H9 (cell line): ENCODE measurements at regions not wholly inside any gene's neighbourhood (a gene's known extent, or its start where the extent isn't known, plus 50 kb on each side); places are given as distances from the start of the nearest gene placed in this dataset.

Experiments used
- DNase-seq: peaks from one replicate; pipeline ENCODE4 v3.0.0-alpha.2; 2017
- H2AFZ ChIP-seq: one replicate; pipeline ENCODE4 v1.6.1; 2013; ENCODE audit warnings: mild to moderate bottlenecking, low read length, control low read depth, moderate library complexity
- H2AK5ac ChIP-seq: 2 replicates; pipeline ENCODE4 v1.6.1; 2013; ENCODE audit warnings: low read length, control low read depth, mixed read lengths; ENCODE audit not compliant: insufficient read length
- H2BK120ac ChIP-seq: one replicate; pipeline ENCODE4 v1.6.1; 2013; ENCODE audit warnings: low read depth, mild to moderate bottlenecking, low read length, control low read depth, inconsistent platforms; ENCODE audit not compliant: poor library complexity, severe bottlenecking
- H2BK12ac ChIP-seq: 2 replicates; pipeline ENCODE4 v1.6.1; 2013; ENCODE audit warnings: low read length, control low read depth, mixed read lengths, low read depth; ENCODE audit not compliant: insufficient read length
- H2BK15ac ChIP-seq: 2 replicates; pipeline ENCODE4 v1.6.1; 2013; ENCODE audit warnings: low read depth, low read length, control low read depth
- H2BK20ac ChIP-seq: one replicate; pipeline ENCODE4 v1.6.1; 2013; ENCODE audit warnings: low read depth, mild to moderate bottlenecking, low read length, control low read depth, inconsistent platforms; ENCODE audit not compliant: poor library complexity, severe bottlenecking
- H2BK5ac ChIP-seq: 2 replicates; pipeline ENCODE4 v1.6.1; 2013; ENCODE audit warnings: low read length, control low read depth, mixed read lengths; ENCODE audit not compliant: insufficient read length
- H3K14ac ChIP-seq: 2 replicates; pipeline ENCODE4 v1.6.1; 2013; ENCODE audit warnings: low read length, control low read depth; ENCODE audit not compliant: insufficient read depth
- H3K18ac ChIP-seq: 2 replicates; pipeline ENCODE4 v1.6.1; 2013; ENCODE audit warnings: low read depth, mild to moderate bottlenecking, mixed read lengths, low read length, control low read depth; ENCODE audit not compliant: insufficient read length
- H3K23ac ChIP-seq: 2 replicates; pipeline ENCODE4 v1.6.1; 2013; ENCODE audit warnings: low read length, control low read depth, mixed read lengths, low read depth; ENCODE audit not compliant: insufficient read length
- H3K23me2 ChIP-seq: 2 replicates; pipeline ENCODE4 v1.6.1; 2013; ENCODE audit warnings: low read depth, mild to moderate bottlenecking, mixed read lengths, low read length, control low read depth; ENCODE audit not compliant: insufficient read length, poor library complexity, severe bottlenecking
- H3K27ac ChIP-seq: 2 replicates; pipeline ENCODE4 v1.5.1; 2013; ENCODE audit warnings: low read length, control low read depth, mixed read lengths, low read depth; ENCODE audit not compliant: insufficient read length
- H3K27me3 ChIP-seq: 2 replicates; pipeline ENCODE4 v1.6.1; 2013; ENCODE audit warnings: low read length, control low read depth, inconsistent platforms; ENCODE audit not compliant: insufficient read depth
- H3K4ac ChIP-seq: 2 replicates; pipeline ENCODE4 v1.6.1; 2013; ENCODE audit warnings: low read depth, mild to moderate bottlenecking, control low read depth, inconsistent platforms, low read length, moderate library complexity
- H3K4me1 ChIP-seq: 2 replicates; pipeline ENCODE4 v1.6.1; 2013; ENCODE audit warnings: low read length, control low read depth, inconsistent platforms; ENCODE audit not compliant: insufficient read depth
- H3K4me2 ChIP-seq: 2 replicates; pipeline ENCODE4 v1.6.1; 2013; ENCODE audit warnings: low read length, control low read depth, mixed read lengths; ENCODE audit not compliant: insufficient read length, insufficient read depth
- H3K56ac ChIP-seq: 2 replicates; pipeline ENCODE4 v1.6.1; 2013; ENCODE audit warnings: low read depth, mild to moderate bottlenecking, mixed read lengths, low read length, control low read depth; ENCODE audit not compliant: insufficient read length
- H3K79me1 ChIP-seq: 2 replicates; pipeline ENCODE4 v1.6.1; 2013; ENCODE audit warnings: low read depth, mild to moderate bottlenecking, moderate library complexity, low read length, control low read depth, inconsistent platforms; ENCODE audit not compliant: insufficient read depth, poor library complexity, severe bottlenecking
- H3K79me2 ChIP-seq: 2 replicates; pipeline ENCODE4 v1.6.1; 2013; ENCODE audit warnings: low read length, control low read depth, inconsistent platforms; ENCODE audit not compliant: insufficient read depth
- H3K9ac ChIP-seq: 2 replicates; pipeline ENCODE4 v1.6.1; 2013; ENCODE audit warnings: low read length, control low read depth, mixed read lengths; ENCODE audit not compliant: insufficient read length; ENCODE audit errors: extremely low read depth
- H3K9me3 ChIP-seq: one replicate; pipeline ENCODE4 v1.6.1; 2013; ENCODE audit warnings: low read depth, low read length, inconsistent platforms; ENCODE audit not compliant: control insufficient read depth
- H3T11ph ChIP-seq: one replicate; pipeline ENCODE4 v1.6.1; 2013; ENCODE audit warnings: mild to moderate bottlenecking, low read length, control low read depth, inconsistent platforms
- H4K20me1 ChIP-seq: one replicate; pipeline ENCODE4 v1.6.1; 2013; ENCODE audit not compliant: control insufficient read depth, insufficient read length, insufficient read depth
- H4K5ac ChIP-seq: 2 replicates; pipeline ENCODE4 v1.6.1; 2013; ENCODE audit warnings: low read depth, mild to moderate bottlenecking, mixed read lengths, low read length, control low read depth; ENCODE audit not compliant: insufficient read length
- H4K8ac ChIP-seq: replicated peaks from 2 replicates; pipeline ENCODE4 v1.6.1; 2013; ENCODE audit warnings: low read length, control low read depth, mixed read lengths, low read depth; ENCODE audit not compliant: insufficient read length
- H4K91ac ChIP-seq: 2 replicates; pipeline ENCODE4 v1.6.1; 2013; ENCODE audit warnings: low read depth, mild to moderate bottlenecking, moderate library complexity, mixed read lengths, low read length, control low read depth; ENCODE audit not compliant: insufficient read length
- H3K27ac Mint-ChIP-seq, 3 experiments: 2 replicates in 2 of 3; 3 replicates in 1 of 3; pipeline ENCODE4 v1.8.0; 2020 to 2021; ENCODE audit warnings: mixed read lengths in 3 of 3, mild to moderate bottlenecking in 1 of 3, moderate library complexity in 1 of 3
- H3K27me3 Mint-ChIP-seq: 2 replicates; pipeline ENCODE4 v1.8.0; 2021; ENCODE audit warnings: low read depth, mild to moderate bottlenecking, moderate library complexity, mixed read lengths
- H3K36me3 Mint-ChIP-seq, 3 experiments: 2 replicates in 2 of 3; 3 replicates in 1 of 3; pipeline ENCODE4 v1.8.0; 2020 to 2021; ENCODE audit warnings: low read depth in 3 of 3, mixed read lengths in 3 of 3; ENCODE audit not compliant: insufficient read depth in 1 of 3
- H3K4me1 Mint-ChIP-seq, 2 experiments: 2 replicates each; pipeline ENCODE4 v1.8.0; 2020; ENCODE audit warnings: mixed read lengths in 2 of 2
- H3K4me3 Mint-ChIP-seq, 2 experiments: 2 replicates in 1 of 2; 3 replicates in 1 of 2; pipeline ENCODE4 v1.8.0; 2020 to 2021; ENCODE audit warnings: mild to moderate bottlenecking in 2 of 2, mixed read lengths in 2 of 2, moderate library complexity in 1 of 2
- H3K9me3 Mint-ChIP-seq, 2 experiments: 2 replicates in 1 of 2; 3 replicates in 1 of 2; pipeline ENCODE4 v1.8.0; 2020; ENCODE audit warnings: mild to moderate bottlenecking in 2 of 2, mixed read lengths in 2 of 2, moderate library complexity in 1 of 2
- WGBS: extraction: QIAGEN DNeasy Blood & Tissue Kit; methylation state at CpG from one replicate; pipeline ENCODE4 v1.1.7; 2013; ENCODE audit warnings: missing lambda C conversion rate, low lambda C conversion rate, mixed read lengths; ENCODE audit not compliant: insufficient read length; ENCODE audit errors: extremely low coverage; 5-methylcytosine and 5-hydroxymethylcytosine counted together
- TF ChIP-seq, protein P1 (sequence below): fragments of 200-600 bp; sonication (generic); conservative IDR thresholded peaks from 3 replicates; pipeline ENCODE4 v1.8.0; 2021; ENCODE audit warnings: antibody characterized with exemption, mild to moderate bottlenecking

DNA sequence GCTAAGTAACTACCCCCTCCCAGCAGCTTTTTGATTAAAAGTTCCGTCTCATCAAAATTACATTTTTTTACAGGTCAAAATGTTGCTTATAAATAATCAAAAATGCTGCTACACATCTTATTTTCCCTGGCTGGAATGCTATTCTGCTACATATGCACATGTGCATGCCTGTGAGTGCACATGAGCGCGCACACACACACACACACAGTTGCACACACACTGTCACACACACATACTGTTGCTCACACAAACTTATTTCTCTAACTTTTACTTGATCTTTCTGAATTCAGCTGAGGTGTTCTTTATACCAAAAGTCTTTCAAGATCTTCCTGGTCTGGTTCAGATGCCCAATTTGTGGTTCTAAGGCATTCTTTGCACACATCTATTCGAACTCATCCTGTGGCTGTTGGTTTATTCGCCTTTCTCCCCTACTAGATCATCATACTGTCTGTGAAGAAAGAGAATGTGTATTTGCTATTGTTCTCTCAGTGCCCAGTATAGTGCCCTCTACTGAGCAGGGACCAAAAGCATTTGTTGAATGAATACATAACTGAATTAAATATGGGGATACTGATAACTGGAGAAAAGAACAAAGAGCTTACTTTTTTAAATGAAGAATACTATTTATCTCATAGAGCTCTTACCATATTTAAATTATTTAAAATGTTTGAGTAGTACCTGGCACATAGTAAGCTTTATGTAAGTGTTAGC lies 68.1 kb upstream of the CCDC179 start:
- peak overlapping the region; percentile 92 for H4K8ac ChIP-seq
- Mint-ChIP-seq H3K36me3 (no peaks in the 10 kb centered on the region), H3K4me1 (peaks cover 9% of the 10 kb centered on the region in 2 experiments), H3K27me3 (no peaks in the 10 kb centered on the region), H3K4me3 (no peak overlapping the region), H3K9me3 (no peaks in the 10 kb centered on the region), H3K27ac (no peak overlapping the region)
- H3K4me1 ChIP-seq = no peaks in the 10 kb centered on the region; the same call in 1 of the 2 replicates
- no peaks in the 10 kb centered on the region for H3K27me3 ChIP-seq
- H3K23me2 ChIP-seq = no peaks in the 10 kb centered on the region
- H3K79me2 ChIP-seq = no peaks in the 10 kb centered on the region
- no CpG with 5 or more reads among the region's 5 CpGs for WGBS
- H2BK5ac ChIP-seq = no peak overlapping the region
- no peak overlapping the region for H3K23ac ChIP-seq
- no peak overlapping the region for H3K27ac ChIP-seq
- no peaks in the 10 kb centered on the region for H3K79me1 ChIP-seq
- H2BK20ac ChIP-seq = no peak overlapping the region
- no peak overlapping the region for H3K56ac ChIP-seq
- no peak overlapping the region for H2AK5ac ChIP-seq
- no peak overlapping the region for H2BK15ac ChIP-seq
- H2BK12ac ChIP-seq = no peak overlapping the region
- H3K18ac ChIP-seq = no peak overlapping the region
- H2AFZ ChIP-seq = no peak overlapping the region
- H3K9me3 ChIP-seq = no peaks in the 10 kb centered on the region
- no peak for DNase-seq
- H4K20me1 ChIP-seq = no peaks in the 10 kb centered on the region
- no peak overlapping the region for H3K4ac ChIP-seq
- H4K5ac ChIP-seq = no peak overlapping the region
- H3K14ac ChIP-seq = no peak overlapping the region
- H3T11ph ChIP-seq = no peak overlapping the region
- H4K91ac ChIP-seq = no peak overlapping the region
- H3K9ac ChIP-seq = no peak overlapping the region
- TF ChIP-seq, protein P1, sequence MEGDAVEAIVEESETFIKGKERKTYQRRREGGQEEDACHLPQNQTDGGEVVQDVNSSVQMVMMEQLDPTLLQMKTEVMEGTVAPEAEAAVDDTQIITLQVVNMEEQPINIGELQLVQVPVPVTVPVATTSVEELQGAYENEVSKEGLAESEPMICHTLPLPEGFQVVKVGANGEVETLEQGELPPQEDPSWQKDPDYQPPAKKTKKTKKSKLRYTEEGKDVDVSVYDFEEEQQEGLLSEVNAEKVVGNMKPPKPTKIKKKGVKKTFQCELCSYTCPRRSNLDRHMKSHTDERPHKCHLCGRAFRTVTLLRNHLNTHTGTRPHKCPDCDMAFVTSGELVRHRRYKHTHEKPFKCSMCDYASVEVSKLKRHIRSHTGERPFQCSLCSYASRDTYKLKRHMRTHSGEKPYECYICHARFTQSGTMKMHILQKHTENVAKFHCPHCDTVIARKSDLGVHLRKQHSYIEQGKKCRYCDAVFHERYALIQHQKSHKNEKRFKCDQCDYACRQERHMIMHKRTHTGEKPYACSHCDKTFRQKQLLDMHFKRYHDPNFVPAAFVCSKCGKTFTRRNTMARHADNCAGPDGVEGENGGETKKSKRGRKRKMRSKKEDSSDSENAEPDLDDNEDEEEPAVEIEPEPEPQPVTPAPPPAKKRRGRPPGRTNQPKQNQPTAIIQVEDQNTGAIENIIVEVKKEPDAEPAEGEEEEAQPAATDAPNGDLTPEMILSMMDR = peak; percentile 44; the same call in 2 of the 3 replicates
- no peak overlapping the region for H2BK120ac ChIP-seq
- H3K4me2 ChIP-seq = no peak overlapping the region
